ENCODE measurements at regions not wholly inside any gene's neighbourhood (a gene's known extent, or its start where the extent isn't known, plus 50 kb on each side); places are given as distances from the start of the nearest gene placed in this dataset.

- no peak for ATAC-seq
- intact Hi-C loops (cut with DNase I) = no loop called here
- DNase-seq = no peak
Observed at GRCh38 chrX:14220386-14220944, 190.8 kb upstream of the GEMIN8 start.

- no peak for DNase-seq
- intact Hi-C loops (cut with DNase I) = no loop called here
- ATAC-seq = no peak
Observed at GRCh38 chrX:14209034-14209433, 179.3 kb upstream of the GEMIN8 start.

GRCh38 chrX:14194711-14195110 lies 165.0 kb upstream of the GEMIN8 start:
- intact Hi-C loops (cut with DNase I) = no loop called here
- DNase-seq (no peak), ATAC-seq (no peak)

- ATAC-seq = no peak
- intact Hi-C loops (cut with DNase I) = no loop called here
- DNase-seq = no peak
Observed at GRCh38 chrX:14193547-14193946, 163.9 kb upstream of the GEMIN8 start.

- ATAC-seq (no peak), DNase-seq (no peak)
- intact Hi-C loops (cut with DNase I) = no loop called here
Observed at GRCh38 chrX:14173873-14174272, 144.2 kb upstream of the GEMIN8 start.

- intact Hi-C loops (cut with DNase I) = no loop called here
- DNase-seq (no peak), ATAC-seq (no peak)
Observed at GRCh38 chrX:14164828-14165227, 135.1 kb upstream of the GEMIN8 start.

- ATAC-seq (peak in 1 of 2 donors; percentile 23), DNase-seq (no peak)
- intact Hi-C loops (cut with DNase I) = no loop called here
Observed at GRCh38 chrX:14125462-14125861, 95.8 kb upstream of the GEMIN8 start.

GRCh38 chrX:14124562-14124961 lies 94.9 kb upstream of the GEMIN8 start:
- intact Hi-C loops (cut with DNase I) = loop anchor here in 1 of 2 donors (5.0 kb wide), 1 partner anchor 863 kb away; no protein-coding TSS in a partner anchor

GRCh38 chrX:14095702-14096101 lies 66.0 kb upstream of the GEMIN8 start:
- peak; percentile 46 to 50 for ATAC-seq
- DNase-seq = peak; percentile 19
- intact Hi-C loops (cut with DNase I) = loop anchor here in 1 of 2 donors (5.0 to 10.0 kb wide), 2 partner anchors 429 to 1047 kb away; partner anchors contain the start of gene GLRA2

More at GRCh38 chrX:14124562-14124961, 94.9 kb upstream of the GEMIN8 start:
- DNase-seq = no peak
- ATAC-seq = peak in 1 of 2 donors; percentile 38

- DNase-seq = no peak
- intact Hi-C loops (cut with DNase I) = loop anchor here (5.0 to 10.0 kb wide), 2 partner anchors 431 to 1053 kb away; partner anchors contain the start of gene GLRA2 (in 1 of the 2)
- ATAC-seq = no peak
Observed at GRCh38 chrX:14094191-14094590, 64.5 kb upstream of the GEMIN8 start.

- no peak for DNase-seq
- intact Hi-C loops (cut with DNase I) = no loop called here
Observed at GRCh38 chrX:14084466-14084865, 54.8 kb upstream of the GEMIN8 start.

GRCh38 chrX:14083783-14084182 lies 54.1 kb upstream of the GEMIN8 start:
- intact Hi-C loops (cut with DNase I) = no loop called here
- ATAC-seq = no peak
- DNase-seq = no peak

More at GRCh38 chrX:14084466-14084865, 54.8 kb upstream of the GEMIN8 start:
- ATAC-seq = no peak

- DNase-seq (no peak), ATAC-seq (no peak)
- intact Hi-C loops (cut with DNase I) = no loop called here
Observed at GRCh38 chrX:14079891-14080430, 50.3 kb upstream of the GEMIN8 start.

Data from left cardiac atrium (tissue), 4 donors.